GM12801 (cell line): ENCODE measurements at regions not wholly inside any gene's neighbourhood (a gene's known extent, or its start where the extent isn't known, plus 50 kb on each side); places are given as distances from the start of the nearest gene placed in this dataset.

Experiments
- TF ChIP-seq, protein P1 (sequence below): IDR thresholded peaks from one replicate; pipeline ENCODE4 v1.5.1; 2011; ENCODE audit warnings: control low read depth; ENCODE audit not compliant: insufficient read length; ENCODE audit errors: extremely low read depth

DNA sequence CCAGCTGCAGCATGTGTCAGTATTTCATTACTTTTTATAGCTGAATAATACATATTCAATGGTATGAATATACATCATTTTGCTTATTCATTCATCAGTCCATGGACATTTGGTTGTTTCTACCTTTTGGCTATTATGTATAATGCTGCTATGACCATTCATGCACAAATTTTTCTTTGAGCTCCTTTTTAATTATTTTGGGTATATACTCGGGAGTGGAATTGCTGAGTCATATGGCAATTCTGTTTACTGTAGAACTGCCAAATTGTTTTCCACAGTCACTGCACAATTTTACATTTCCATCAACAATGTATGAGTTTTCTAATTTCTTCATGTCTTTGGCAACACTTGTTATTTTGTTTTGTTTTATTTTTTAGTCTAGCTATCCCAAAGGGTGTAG lies 405.9 kb upstream of the PITX2 start:
- TF ChIP-seq, protein P1, sequence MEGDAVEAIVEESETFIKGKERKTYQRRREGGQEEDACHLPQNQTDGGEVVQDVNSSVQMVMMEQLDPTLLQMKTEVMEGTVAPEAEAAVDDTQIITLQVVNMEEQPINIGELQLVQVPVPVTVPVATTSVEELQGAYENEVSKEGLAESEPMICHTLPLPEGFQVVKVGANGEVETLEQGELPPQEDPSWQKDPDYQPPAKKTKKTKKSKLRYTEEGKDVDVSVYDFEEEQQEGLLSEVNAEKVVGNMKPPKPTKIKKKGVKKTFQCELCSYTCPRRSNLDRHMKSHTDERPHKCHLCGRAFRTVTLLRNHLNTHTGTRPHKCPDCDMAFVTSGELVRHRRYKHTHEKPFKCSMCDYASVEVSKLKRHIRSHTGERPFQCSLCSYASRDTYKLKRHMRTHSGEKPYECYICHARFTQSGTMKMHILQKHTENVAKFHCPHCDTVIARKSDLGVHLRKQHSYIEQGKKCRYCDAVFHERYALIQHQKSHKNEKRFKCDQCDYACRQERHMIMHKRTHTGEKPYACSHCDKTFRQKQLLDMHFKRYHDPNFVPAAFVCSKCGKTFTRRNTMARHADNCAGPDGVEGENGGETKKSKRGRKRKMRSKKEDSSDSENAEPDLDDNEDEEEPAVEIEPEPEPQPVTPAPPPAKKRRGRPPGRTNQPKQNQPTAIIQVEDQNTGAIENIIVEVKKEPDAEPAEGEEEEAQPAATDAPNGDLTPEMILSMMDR: no peak

DNA sequence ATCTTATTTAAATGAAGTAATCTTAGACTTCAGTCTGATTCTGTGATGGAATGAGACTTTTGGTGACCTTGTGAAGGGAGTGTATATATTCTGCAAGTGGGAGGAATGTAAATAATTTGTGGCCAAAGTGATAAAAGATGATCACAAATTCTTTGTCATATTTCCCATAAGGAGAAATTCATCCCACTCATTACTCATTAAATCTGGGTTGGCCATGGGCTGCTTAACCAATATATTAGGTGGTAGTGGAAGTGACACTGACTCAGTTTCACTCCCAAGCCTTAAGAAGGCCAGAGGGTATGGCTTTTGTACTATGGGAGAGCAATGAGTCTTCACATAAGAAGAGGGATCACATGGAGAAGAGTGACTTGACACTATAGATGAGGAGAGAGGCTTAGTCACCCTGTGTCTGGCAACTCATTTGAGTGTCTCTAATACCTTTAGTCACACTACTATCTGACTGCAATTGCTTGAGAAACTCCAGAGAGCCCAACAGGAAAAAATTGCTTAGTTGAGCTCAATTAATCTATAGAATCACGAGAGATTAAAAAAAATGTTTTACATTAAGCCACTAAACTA lies 408.2 kb upstream of the PITX2 start:
- TF ChIP-seq, protein P1: no peak

DNA sequence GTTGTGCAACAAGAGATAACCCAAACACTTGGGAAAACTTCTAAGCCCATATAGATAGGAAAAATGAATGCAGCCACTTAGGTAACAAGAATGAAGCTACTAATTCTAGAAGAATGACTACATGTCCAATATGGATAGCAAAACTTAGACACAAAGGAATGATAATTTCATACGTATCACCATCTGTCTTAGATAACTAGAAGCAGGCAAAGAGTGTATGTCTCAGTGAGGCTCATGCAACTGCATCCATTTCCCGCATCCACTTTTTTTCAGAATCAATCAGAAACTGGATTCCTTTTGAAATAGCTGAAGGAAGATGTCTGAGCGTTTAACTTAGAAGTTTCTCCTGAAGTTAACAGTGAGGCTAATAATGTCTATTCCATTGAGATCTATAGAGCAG lies 408.7 kb upstream of the PITX2 start:
- TF ChIP-seq, protein P1: no peak

DNA sequence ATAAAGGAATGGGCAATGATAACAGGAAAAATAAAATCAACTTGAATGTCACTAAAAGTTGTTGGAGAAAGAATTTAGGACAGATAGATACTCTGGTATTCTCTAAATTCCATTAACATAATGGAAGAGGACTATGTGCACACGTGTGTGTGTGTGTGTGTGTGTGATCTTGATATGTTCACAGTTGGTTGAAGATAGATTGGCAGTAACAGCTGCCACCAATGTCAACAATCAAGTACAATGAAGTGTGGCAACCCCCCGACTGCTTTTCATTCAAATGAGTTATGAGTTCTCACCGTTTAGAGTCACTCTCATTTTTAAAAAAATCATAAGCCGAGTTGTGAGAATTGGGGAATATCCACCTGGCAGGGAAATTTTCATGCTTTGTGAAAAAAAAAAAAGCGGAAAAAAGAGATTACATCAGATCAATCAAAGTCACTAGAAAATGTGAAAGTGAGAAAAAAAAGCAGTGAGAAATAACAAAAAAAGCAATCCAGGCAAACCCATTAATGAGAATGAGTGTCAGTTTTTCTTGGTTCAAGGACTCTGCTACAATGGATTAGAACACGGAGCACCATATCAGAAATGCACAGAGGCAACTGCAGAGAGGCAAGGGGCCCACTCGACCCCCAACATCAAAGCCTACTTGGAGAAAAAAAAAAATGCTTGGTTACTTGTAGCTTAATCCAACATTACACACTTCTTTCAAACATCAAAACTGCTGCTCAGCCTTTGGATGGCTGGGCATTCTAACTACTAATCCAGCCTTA lies 414.9 kb upstream of the PITX2 start:
- TF ChIP-seq, protein P1: no peak

DNA sequence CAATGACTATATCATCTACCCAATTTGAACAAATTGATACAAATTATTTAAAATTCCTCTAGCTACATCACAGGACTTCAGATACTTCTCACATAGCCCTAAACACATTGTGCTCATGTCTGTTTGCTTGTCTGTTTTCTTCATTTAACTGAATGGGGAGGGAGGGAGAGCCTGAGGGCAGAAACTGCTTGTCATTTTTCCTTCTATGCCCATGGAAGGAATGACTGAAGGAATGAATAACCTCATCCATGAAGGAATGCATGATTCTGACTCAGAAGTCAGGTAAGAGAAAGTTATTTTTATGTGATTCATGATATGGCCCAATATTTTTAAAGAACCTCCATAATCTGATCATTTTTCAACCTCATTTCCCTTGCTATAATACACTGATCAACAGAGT lies 418.0 kb upstream of the PITX2 start:
- TF ChIP-seq, protein P1: no peak

DNA sequence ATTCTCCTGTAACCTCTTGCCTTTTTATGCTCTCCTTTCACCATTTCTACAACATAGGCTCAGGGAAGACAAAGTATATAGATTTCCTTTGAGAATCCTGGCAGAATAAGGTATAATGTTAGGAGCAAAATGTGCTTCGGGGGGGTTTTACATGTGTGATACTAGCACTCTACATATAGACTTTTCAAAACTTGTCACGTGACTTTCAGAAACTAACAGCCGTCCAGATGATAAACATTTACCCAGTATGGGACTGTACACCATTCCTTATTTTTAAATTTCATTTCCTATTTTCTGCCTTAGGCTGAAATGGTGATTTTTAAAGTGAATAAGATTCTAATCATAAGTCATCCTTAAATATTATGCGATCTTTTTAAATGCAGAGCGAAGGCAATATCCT lies 420.4 kb upstream of the PITX2 start:
- TF ChIP-seq, protein P1: no peak

DNA sequence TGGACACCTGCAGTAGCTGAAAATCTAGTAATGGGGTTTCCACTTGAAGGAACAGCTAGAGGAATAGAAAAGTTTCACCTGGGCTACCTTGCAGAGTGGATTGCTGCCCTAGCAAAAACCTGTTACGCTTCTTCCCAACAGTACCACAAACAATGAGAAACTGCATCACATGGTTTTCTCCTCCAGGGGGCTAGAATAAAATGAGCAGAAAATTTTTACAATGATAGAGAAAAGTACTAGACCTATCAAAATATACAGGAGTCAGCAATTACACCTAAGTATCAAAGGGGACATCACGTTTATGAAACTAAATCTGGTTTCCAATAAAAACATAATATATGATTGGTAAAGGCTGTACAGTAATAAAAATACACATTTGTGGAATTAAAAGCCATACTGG lies 423.1 kb upstream of the PITX2 start:
- TF ChIP-seq, protein P1: no peak
